ENCODE measurements at regions not wholly inside any gene's neighbourhood (a gene's known extent, or its start where the extent isn't known, plus 50 kb on each side); places are given as distances from the start of the nearest gene placed in this dataset.

DNA sequence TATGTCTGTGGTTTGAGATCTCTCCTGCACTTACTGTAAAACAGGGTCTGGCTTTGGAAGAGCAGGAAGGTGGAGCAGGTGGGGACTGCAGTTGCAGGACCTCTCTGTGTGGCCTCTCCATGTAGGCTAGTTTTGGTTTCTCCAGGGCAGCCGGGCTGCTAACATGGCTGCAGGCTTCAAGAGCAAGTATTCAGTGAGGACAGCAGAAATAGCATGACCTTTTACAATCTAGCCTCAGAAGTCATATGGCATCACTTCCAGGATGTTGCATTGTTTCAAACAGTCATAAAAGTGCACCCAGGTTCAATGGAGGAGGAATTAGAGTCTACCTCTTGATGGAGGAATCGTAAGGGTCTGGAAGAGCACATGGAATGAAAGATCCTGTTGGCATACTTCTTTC lies 728.7 kb downstream of the NTRK3 start:
- TF ChIP-seq, protein P1, sequence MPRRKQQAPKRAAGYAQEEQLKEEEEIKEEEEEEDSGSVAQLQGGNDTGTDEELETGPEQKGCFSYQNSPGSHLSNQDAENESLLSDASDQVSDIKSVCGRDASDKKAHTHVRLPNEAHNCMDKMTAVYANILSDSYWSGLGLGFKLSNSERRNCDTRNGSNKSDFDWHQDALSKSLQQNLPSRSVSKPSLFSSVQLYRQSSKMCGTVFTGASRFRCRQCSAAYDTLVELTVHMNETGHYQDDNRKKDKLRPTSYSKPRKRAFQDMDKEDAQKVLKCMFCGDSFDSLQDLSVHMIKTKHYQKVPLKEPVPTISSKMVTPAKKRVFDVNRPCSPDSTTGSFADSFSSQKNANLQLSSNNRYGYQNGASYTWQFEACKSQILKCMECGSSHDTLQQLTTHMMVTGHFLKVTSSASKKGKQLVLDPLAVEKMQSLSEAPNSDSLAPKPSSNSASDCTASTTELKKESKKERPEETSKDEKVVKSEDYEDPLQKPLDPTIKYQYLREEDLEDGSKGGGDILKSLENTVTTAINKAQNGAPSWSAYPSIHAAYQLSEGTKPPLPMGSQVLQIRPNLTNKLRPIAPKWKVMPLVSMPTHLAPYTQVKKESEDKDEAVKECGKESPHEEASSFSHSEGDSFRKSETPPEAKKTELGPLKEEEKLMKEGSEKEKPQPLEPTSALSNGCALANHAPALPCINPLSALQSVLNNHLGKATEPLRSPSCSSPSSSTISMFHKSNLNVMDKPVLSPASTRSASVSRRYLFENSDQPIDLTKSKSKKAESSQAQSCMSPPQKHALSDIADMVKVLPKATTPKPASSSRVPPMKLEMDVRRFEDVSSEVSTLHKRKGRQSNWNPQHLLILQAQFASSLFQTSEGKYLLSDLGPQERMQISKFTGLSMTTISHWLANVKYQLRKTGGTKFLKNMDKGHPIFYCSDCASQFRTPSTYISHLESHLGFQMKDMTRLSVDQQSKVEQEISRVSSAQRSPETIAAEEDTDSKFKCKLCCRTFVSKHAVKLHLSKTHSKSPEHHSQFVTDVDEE (CRISPR knock-in tag; IDR thresholded peaks at IDR 0.05), result no peak
- TF ChIP-seq ZFP3 (CRISPR knock-in tag; IDR thresholded peaks at IDR 0.05) (no peak), ZFP30 (CRISPR knock-in tag; IDR thresholded peaks at IDR 0.05) (no peak), ESRRG (CRISPR knock-in tag; IDR thresholded peaks at IDR 0.05) (no peak), TOX (CRISPR knock-in tag; IDR thresholded peaks at IDR 0.05; ENCODE audit: borderline replicate concordance) (no peak), SNAI2 (CRISPR knock-in tag; IDR thresholded peaks at IDR 0.05) (no peak), ARNTL (CRISPR knock-in tag; IDR thresholded peaks at IDR 0.05; ENCODE audit: borderline replicate concordance, low read depth) (no peak), ZNF565 (CRISPR knock-in tag; conservative IDR thresholded peaks at IDR 0.05; ENCODE audit: low read depth) (no peak), ZC3H10 (CRISPR knock-in tag; IDR thresholded peaks at IDR 0.05) (no peak), RARB (CRISPR knock-in tag; IDR thresholded peaks at IDR 0.05) (no peak), GLIS3 (CRISPR knock-in tag; IDR thresholded peaks at IDR 0.05) (no peak)

All from SK-N-SH treated with all-trans-retinoic acid at 6 μM for 48 hours (cell line).